ENCODE measurements at regions not wholly inside any gene's neighbourhood (a gene's known extent, or its start where the extent isn't known, plus 50 kb on each side); places are given as distances from the start of the nearest gene placed in this dataset.

GRCh38 chr3:187531831-187532230 lies 138.4 kb downstream of the SST start:
- H3K9me2 ChIP-seq (replicated peaks; ENCODE audit: insufficient read depth, low read length) = no peaks in the 10 kb centered on the region
- H3K4me2 ChIP-seq (ENCODE audit: low read depth, low read length, poor library complexity, severe bottlenecking) = no peak overlapping the region
- H3K36me3 ChIP-seq (ENCODE audit: low read length) = no peaks in the 10 kb centered on the region
- H3K9me3 ChIP-seq (ENCODE audit: insufficient read depth, low read length) = no peaks in the 10 kb centered on the region
- no peak overlapping the region for H2AFZ ChIP-seq (ENCODE audit: low read depth, low read length, severe bottlenecking)
- TF ChIP-seq CTCF (IDR thresholded peaks at IDR 0.05; ENCODE audit: insufficient read depth, low read length, poor library complexity, severe bottlenecking) = no peak
- TF ChIP-seq EZH2phosphoT487 (conservative IDR thresholded peaks at IDR 0.05; ENCODE audit: low read length) = no peak
- H3K27ac ChIP-seq (ENCODE audit: low read depth, low read length) = no peak overlapping the region
- H3K79me2 ChIP-seq (ENCODE audit: insufficient read depth, low read length) = no peaks in the 10 kb centered on the region
- H3F3A ChIP-seq (ENCODE audit: insufficient read depth) = no peaks in the 10 kb centered on the region
- no peaks in the 10 kb centered on the region for H3K27me3 ChIP-seq (ENCODE audit: low read length)
- H4K20me1 ChIP-seq (ENCODE audit: low read depth, low read length) = no peaks in the 10 kb centered on the region
- no peak overlapping the region for H3K4me3 ChIP-seq (ENCODE audit: insufficient read depth, low read length, poor library complexity, severe bottlenecking)
- H3K9ac ChIP-seq (ENCODE audit: low read length) = no peak overlapping the region

GRCh38 chr3:187522890-187523289 lies 147.3 kb downstream of the SST start:
- no peak overlapping the region for H3K27ac ChIP-seq (ENCODE audit: low read depth, low read length)
- H3K9ac ChIP-seq (ENCODE audit: low read length) = no peak overlapping the region
- no peaks in the 10 kb centered on the region for H3K9me3 ChIP-seq (ENCODE audit: insufficient read depth, low read length)
- TF ChIP-seq CTCF (IDR thresholded peaks at IDR 0.05; ENCODE audit: insufficient read depth, low read length, poor library complexity, severe bottlenecking) (no peak), EZH2phosphoT487 (conservative IDR thresholded peaks at IDR 0.05; ENCODE audit: low read length) (no peak)
- no peaks in the 10 kb centered on the region for H4K20me1 ChIP-seq (ENCODE audit: low read depth, low read length)
- H3F3A ChIP-seq (ENCODE audit: insufficient read depth) = no peaks in the 10 kb centered on the region
- no peaks in the 10 kb centered on the region for H3K27me3 ChIP-seq (ENCODE audit: low read length)
- H3K79me2 ChIP-seq (ENCODE audit: insufficient read depth, low read length) = no peaks in the 10 kb centered on the region
- no peak overlapping the region for H3K4me3 ChIP-seq (ENCODE audit: insufficient read depth, low read length, poor library complexity, severe bottlenecking)
- no peak overlapping the region for H3K4me2 ChIP-seq (ENCODE audit: low read depth, low read length, poor library complexity, severe bottlenecking)
- no peaks in the 10 kb centered on the region for H3K36me3 ChIP-seq (ENCODE audit: low read length)
- H3K9me2 ChIP-seq (replicated peaks; ENCODE audit: insufficient read depth, low read length) = no peaks in the 10 kb centered on the region
- H2AFZ ChIP-seq (ENCODE audit: low read depth, low read length, severe bottlenecking) = no peak overlapping the region

GRCh38 chr3:187522293-187522692 lies 147.9 kb downstream of the SST start:
- no peaks in the 10 kb centered on the region for H3K27me3 ChIP-seq (ENCODE audit: low read length)
- no peaks in the 10 kb centered on the region for H3K36me3 ChIP-seq (ENCODE audit: low read length)
- no peaks in the 10 kb centered on the region for H4K20me1 ChIP-seq (ENCODE audit: low read depth, low read length)
- no peaks in the 10 kb centered on the region for H3K9me2 ChIP-seq (replicated peaks; ENCODE audit: insufficient read depth, low read length)
- no peaks in the 10 kb centered on the region for H3K9me3 ChIP-seq (ENCODE audit: insufficient read depth, low read length)
- no peaks in the 10 kb centered on the region for H3F3A ChIP-seq (ENCODE audit: insufficient read depth)
- H3K4me3 ChIP-seq (ENCODE audit: insufficient read depth, low read length, poor library complexity, severe bottlenecking) = no peak overlapping the region
- H3K9ac ChIP-seq (ENCODE audit: low read length) = no peak overlapping the region
- TF ChIP-seq CTCF (IDR thresholded peaks at IDR 0.05; ENCODE audit: insufficient read depth, low read length, poor library complexity, severe bottlenecking) = no peak
- no peak for TF ChIP-seq EZH2phosphoT487 (conservative IDR thresholded peaks at IDR 0.05; ENCODE audit: low read length)
- peak overlapping the region; percentile 19 for H3K4me2 ChIP-seq (ENCODE audit: low read depth, low read length, poor library complexity, severe bottlenecking)
- no peak overlapping the region for H3K27ac ChIP-seq (ENCODE audit: low read depth, low read length)
- H2AFZ ChIP-seq (ENCODE audit: low read depth, low read length, severe bottlenecking) = no peak overlapping the region
- no peaks in the 10 kb centered on the region for H3K79me2 ChIP-seq (ENCODE audit: insufficient read depth, low read length)

Data from SU-DHL-6 (cell line).